ENCODE measurements at regions not wholly inside any gene's neighbourhood (a gene's known extent, or its start where the extent isn't known, plus 50 kb on each side); places are given as distances from the start of the nearest gene placed in this dataset.

DNA sequence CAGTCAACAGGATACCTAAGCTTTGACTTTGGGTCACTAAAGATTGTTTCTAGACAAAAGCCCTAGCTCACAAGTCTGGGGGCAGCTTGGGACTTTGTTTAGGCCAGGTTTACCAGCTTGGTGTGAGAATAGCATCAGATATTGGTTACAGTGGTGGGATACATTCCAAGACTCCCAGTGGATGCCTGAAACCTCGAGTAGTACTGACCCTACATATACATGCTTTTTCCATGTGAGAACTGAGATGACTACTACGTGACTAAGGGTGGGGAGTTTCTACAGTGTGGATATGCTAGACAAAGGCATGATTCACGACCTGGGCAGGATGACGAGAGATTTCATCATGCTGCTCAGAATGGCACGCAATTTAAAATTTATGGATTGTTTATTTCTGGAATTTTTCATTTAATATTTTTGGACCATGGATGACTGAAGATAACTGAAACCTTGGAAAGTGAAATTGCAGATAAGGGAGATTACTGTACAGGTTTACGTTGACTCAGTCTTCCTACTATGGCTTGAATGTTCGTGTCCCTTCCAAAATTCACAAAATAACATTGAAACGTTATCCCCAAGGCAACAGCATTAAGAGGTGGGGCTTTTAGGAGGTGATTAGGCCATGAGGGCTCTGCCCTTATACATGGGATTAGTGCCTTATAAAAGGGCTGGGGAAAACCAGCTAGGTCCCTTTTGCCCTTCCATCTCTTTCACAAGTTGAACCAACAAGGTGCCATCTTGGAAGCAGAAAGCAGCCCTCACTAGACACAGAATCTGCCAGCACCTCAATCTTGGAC is 50.2 kb upstream of the CTAGE1 start:
- no peak for DNase-seq

DNA sequence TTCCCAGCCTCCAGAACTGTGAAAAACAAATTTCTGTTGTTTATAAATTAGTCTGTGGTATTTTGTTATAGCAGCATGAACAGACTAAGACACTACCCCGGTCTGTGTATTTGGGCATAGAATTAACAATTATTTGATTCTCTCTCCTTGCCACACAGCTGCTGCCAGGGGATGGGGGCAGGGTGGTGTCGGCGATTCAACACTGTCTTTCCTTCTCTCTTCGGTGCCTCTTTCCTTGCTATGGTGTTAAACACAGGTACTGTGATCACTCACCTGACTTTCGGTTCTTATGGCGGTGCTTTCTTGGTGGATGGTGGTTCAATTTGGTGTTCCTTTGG is 50.8 kb upstream of the CTAGE1 start:
- no peak for DNase-seq

DNA sequence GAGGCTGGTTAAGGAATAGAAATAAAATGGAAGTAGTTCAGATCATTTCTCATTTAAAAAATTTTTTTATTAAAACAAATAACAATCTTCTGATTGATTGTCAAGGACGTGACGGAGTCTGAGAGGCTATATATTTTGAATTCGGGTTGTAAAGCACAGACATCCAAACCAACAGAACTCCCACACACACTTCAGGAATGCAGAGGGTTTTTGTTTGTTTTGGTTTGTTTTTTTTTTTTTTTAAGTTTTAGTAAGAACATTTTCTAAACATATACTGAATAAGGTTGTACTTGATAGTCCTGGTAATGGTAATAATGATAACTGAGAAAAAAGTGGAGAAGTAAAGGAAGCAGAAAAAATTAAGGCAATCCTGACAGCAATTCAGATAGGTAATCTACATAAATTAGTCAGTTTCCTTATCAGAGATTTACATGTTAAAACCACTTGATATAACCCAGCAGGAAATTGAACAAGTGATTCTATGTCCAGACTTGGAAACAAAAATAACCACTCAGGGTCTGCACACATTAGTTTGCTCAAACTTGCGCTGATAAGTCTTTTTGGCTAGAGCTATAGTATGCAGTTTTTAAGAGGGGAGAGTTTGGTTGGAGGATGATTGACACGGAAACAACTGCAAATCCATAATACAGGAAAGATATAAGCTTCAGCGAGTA is 51.5 kb upstream of the CTAGE1 start:
- no peak for DNase-seq

DNA sequence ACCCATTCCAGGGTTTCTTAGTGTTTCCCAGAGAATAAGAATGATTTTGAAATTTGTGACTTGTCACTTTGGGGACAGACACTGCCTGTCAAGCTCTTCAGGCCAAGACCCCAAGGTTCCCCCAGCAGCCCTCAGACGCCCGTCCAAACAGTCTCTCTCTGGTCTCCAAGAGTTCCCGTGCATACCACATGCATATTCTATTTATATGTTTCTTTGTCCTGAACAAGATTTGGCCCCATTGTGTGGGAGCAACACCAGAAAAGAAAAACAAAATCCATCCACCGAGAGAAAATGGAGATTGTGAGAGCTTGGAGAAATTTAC is 52.2 kb upstream of the CTAGE1 start:
- DNase-seq: no peak

DNA sequence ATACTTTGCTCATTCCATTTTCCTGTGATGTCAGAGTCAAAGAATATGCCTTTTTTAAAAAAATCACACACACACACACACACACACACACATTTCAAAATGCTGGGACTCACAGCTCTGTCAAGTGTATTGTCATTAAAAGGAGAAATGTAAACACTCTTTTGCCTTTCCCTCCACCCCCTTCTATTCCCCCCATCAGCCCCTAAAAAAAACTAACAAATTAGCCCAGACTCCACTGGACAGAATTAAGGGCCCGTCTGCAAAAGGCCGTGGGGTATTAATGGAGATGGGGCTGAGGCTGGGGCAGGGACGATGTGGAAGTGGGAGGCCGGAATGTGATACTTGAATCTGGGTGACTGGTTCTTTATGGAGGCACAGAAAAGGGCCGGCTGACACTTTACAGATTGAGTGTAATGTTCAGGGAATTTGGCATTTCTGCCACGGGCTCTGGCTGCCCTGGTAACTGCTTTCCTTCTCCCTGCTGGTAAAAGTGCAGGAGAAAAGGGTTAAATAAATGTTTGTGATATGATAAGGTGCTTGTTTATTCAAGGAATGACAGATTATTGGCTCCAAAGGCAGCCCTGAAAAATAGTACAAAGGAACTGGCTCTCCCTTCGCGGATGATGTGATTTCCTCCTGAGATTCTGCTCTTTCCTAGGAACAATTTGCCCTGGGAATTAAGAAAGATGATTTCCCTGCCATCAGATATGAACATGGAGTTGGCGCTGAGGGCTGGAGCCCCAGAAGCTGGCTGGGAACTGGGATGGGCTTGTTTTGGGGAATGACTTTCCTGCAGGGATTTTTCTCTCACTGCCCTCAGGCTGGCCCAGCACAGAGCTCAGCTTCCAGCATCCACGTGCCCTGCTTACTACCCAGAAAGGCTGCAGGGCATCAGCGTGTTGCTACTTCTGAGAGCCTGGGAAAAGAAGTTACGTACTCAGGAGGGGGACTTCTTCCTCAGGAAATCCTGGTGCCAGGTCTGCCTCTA is 52.8 kb upstream of the CTAGE1 start:
- DNase-seq: no peak

DNA sequence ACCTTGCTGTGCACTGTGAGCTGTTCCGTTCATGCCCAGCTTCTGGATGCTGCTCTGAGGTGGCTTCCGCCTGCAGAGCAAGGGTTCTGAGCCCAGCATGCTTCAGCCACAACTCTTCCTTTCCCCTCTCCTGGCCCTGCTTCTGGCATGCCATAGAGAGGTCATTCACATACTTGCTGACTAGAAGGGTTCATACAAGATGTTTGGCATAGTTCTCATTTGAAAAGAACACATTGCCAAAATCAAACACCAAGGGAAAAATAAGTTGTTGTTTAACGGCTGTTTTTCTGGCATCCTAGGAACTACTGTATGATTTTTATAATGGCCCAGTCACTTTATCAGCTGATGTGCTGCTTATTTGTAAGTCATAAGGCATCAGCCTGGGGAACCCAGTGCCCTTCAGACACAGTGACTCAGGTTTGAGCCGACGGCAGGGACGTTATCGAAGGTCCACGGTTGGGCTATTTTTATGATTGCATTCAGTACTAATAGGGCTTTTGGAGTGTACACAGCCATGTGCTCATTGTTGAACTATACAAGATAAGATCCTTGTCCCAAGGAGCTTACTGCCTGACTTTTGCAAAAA is 53.9 kb upstream of the CTAGE1 start:
- DNase-seq: no peak

DNA sequence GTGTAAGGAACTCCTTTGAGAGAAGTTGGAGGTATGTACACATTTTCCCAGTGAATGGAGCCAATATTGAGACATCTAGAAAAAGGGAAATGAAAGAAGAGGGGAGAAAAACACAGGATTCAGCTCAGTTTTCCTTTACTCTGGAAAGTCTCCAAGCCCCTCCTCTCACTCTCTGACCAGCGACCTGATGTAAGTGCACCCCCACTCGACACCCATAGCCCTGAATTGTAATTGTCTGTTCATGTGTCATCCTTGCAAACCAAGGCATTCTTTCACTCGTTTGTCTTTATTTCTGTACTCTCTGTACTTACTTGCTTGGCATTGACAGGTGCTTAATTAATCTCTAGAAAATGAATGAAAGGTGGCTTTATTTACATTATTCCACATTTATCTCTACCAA is 55.7 kb upstream of the CTAGE1 start:
- DNase-seq: no peak

DNA sequence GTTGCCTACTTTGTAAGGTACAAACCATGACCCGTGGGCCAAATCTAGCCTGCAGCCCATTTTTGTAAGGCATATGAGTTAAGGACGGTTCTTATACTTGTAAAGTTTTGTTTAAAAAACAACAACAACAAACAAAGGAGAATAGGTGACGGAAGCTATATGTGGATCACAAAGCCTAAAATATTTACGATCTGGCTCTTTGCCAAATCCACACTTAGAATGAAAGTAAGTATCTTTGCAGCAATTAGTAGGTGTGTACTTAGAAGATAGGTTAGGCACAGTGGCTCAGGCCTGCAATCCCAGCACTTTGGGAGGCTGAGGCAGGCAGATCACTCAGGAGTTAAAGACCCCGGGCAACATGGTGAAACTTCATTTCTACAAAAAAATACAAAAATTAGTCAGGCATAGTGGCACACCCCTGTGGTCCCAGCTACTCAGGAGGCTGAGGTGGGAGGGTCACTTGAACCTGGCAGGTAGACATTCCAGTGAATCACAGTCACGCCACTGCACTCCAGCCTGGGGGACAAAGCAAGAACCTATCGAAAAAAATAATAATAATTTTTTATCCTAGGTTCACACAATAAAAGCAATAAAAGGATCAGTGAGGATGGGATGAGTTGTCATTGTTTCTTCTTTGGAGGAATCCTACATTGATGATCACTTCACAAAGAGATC is 57.8 kb upstream of the CTAGE1 start:
- DNase-seq: no peak

DNA sequence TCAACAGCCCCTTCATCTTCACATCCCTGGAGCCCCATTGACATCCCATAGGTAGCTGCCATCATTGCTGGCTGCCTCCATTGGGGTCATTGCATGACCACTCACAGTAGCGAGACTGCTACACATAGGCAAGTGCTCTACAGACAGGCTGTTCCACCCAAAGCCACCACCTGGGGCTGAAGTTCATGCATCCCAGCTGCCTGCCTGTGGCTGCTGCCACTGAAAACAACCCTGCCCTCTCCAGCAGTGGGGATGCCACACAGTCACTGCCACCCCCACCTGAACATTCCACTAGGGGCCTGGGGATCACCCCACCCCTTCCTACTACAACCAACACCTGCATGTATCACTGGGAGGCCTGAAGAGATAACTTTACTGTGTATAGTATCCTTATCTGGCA is 59.5 kb upstream of the CTAGE1 start:
- DNase-seq: no peak

DNA sequence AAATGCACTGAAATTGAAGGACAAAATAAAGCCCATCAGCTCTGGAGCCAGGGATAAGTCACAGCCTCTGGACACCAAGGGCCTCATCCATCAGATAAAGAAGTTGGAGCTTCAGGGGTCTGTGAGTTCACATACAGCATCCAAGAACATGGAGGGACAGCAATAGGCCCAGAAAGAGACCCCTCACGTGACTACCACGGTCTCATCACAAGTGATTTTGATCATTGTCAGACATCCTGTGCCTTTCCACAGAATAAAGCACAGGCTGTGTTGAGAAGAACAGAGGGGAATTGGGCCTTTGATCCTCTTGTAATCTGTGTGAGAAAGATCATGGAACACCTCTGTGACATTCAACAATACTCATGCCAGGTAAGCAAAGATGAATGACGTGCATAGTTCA is 65.2 kb upstream of the CTAGE1 start:
- DNase-seq: no peak

DNA sequence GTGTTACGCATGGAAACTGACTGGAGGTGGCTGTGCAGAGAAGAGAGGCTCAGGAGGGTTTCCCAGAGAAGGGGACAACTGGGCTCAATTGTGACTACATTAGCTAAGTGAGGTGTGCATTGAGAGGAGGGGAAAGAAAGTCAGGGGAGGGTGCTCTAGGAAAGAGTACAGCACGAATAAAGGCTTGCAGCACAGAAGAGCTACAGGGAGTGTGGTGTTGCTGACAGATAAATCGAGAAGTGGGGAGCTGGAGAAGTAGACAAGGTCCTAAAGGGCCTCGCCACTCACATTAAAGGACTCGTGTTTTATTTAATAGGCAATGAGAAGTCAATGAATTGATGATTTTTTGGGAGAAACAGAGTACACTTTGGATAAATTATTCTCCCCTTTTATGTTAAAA is 65.7 kb upstream of the CTAGE1 start:
- no peak for DNase-seq

DNA sequence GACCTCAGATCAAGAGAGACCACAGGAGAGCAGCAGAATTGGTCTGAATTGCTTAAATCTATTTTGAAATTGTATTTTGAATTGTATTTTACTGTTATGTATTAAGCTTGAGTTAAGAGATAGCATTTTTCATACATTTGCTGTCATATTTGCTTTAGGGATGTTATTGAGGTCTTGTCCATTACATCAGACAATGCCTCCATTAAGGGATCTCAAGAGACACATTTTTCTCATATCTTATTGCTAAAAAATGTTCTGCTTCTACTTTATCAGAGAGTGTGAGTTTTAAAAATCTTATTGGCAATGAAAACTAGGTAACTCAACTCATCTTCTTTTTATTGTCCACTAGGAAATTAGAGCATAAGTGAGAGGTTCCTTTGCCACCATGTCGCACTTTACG is 66.8 kb upstream of the CTAGE1 start:
- no peak for DNase-seq

DNA sequence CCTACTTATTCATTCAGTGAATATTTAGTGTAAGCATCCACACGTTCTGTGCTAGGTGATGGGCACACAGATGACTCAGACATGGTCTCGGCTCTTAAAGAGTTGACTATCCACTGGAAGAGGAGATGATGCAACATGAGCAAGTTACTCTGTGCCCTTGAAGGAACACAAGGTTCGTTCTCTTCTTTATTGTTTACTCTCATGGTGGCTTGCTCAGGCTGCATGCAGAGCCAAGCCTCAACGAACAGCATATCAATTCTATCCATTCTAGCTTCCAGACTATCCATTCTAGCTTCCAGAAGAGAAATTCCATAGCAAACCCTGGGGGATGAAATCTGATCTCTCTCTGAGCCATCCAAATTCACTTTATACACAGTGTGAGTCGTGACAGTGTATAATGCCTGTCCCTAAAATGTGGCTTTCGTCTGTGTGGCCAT is 68.1 kb upstream of the CTAGE1 start:
- no peak for DNase-seq

DNA sequence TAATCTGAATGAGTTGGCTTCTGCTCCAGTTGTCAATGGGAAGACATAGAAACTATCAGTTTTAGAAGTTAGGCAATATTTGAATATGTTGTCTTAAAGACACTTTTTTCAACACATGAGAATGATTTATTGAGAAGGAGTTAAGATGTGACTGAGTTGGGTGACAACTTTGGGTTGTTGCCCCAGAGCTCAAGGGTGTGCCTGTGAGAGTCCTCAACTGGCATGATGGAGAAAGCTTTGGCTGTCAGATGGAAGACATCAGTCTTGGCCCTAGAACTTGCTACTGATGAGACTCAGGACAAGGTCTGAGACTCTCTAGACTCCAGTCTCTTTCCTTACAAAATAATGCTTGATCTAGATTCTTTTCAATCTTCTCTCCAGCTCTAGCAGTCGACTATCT is 69.0 kb upstream of the CTAGE1 start:
- no peak for DNase-seq

DNA sequence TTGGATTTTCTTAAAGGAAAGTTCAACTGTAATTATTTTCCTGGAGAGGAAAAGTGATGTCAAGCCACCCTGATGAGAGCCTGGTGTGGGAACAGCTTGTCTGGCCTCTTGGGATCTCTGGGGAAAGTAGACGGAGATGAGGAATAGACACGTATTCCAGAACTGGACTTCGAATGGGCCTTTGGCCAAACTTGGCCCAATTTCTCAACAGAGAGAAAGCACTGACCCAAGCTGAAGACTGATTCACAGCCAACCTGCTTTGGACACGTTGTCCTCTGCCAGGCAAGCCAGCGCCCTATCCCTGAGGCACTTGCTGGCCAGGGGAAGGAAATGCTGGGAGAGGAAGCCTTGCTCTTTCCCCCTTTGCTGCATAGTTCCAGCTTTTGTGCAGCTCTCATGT is 70.8 kb upstream of the CTAGE1 start:
- no peak for DNase-seq

DNA sequence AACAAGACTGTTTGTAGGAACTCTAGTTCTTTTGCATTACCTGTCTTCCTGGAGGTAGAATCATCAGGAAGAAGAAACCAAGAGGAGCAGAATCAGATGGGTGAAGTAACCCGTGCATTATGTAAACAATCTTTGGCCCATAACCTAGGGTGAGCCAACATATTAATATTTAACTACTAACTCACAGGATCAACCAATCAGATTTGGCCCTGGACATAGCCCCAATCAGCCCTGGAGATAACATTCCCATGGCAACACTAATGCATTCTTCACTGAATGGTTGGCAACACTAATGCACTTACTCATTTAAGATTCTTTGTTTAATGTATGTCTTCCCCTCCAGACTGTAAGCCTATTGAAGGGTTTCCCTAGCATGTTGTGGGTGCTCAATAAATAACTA is 72.0 kb upstream of the CTAGE1 start:
- DNase-seq: no peak

DNA sequence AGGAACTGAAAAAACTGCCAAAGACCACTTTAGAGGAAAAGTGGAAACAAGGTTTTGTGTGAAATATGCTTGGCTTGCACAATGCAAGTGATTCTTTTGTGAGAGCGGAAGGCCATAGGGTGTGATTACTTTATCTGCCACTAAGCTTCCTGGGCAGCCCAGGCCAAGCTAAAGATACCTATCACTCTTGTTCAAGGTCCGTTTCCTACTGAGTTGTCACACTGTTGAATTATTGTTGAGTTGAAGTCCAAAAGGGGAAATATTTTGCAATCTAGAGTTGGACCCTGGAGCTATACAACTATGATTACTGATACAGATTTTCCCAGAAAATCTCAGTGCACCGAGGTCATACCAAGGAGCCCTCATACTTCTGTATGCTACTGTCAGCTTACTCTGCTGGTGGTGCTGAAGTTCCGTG is 72.7 kb upstream of the CTAGE1 start:
- DNase-seq: no peak

DNA sequence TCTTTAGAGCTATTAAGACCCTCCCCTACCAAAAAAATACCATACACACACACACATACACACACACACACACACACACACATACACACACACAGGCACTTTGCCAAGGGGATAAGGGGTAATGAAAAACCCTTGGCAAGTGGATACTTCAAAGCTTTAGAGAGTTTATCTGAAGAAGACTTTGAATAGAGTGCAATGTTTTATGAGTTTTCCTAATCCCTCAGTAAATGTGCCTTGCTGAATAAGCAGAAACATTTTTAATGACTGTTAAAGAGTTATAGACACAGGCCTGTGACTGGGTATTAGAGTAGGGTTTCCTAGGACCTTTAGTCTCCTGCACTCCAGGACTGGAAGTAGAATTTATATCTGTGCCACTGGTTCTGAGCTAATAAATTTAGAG is 75.5 kb upstream of the CTAGE1 start:
- DNase-seq: no peak

DNA sequence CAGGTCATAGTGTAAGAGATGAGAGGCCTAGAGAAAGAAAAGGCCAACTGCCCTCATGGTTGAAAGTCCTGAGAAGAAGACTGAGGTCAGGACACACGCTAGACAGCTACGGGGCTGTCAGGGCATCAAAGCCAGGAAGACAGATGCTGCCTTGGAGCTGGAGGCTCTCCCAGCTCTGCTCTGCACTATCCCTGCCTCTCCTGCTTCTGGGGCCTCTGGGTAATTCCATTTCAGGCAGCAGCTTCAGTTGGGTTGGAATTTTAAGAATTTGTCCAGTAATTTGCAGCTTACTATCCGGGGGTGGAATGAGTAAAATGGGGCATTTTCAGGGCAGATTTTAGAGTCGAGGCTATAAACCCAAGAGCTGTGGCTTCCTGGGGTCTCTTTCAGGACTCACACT is 76.2 kb upstream of the CTAGE1 start:
- no peak for DNase-seq

DNA sequence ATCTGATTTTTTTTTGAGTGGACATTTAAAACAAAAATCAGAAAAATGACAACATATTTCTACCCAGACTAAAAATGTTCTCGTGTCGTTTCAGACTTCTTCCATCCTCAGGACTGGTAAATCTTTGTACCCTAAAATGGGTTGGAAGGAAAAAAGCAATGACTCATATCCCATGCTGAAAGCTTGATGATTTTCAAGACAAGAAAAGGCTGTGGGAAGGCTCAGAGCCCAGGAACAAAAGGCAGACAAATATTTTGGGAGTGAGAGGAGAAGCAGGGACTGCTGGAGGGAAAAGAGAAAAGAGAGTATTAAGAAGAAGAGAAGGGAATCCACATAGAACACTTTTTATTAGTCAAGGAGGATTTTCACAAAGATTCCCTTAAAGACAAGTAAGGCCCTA is 77.1 kb upstream of the CTAGE1 start:
- no peak for DNase-seq

DNA sequence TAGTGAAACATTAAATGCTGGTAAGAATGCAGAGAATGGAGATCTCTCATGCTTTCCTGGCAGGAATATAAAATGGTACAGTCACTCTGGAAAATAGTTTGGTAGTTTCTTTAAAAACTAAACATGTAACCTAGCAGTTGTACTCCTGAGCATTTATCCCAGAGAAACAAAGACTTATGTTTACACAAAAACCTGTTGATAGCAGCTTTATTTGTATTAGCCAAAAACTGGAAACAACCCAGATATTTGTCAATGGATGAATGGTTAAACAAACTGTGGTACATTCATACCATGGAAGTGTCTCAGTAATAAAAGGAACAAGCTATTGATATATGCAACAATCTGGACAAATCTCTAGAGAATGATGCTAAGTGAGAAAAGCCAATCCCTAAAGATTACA is 81.7 kb upstream of the CTAGE1 start:
- DNase-seq: no peak

DNA sequence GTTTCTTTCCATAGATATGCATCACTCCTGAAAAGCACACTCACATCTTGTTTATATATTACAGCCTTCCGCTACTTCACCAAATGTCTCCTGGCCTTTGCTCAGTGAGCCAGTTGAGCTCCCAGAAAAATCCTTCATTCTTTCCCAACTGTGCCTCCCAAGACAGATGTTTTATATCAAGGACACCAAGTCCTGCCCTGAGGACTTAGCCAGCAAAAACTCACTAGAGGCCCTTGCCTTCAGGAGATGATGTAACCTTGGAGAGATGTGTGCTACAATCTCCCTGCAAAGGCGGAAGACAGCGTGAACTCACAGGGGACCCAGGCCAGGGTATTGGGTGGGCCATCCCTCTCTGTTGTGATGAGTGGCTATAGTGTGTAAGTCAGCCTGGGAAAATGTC is 86.1 kb upstream of the CTAGE1 start:
- no peak for DNase-seq

Measured in NCI-H748 treated with DMSO at 0.1 percent for 48 hours (cell line).